ENCODE measurements at regions not wholly inside any gene's neighbourhood (a gene's known extent, or its start where the extent isn't known, plus 50 kb on each side); places are given as distances from the start of the nearest gene placed in this dataset.

DNA sequence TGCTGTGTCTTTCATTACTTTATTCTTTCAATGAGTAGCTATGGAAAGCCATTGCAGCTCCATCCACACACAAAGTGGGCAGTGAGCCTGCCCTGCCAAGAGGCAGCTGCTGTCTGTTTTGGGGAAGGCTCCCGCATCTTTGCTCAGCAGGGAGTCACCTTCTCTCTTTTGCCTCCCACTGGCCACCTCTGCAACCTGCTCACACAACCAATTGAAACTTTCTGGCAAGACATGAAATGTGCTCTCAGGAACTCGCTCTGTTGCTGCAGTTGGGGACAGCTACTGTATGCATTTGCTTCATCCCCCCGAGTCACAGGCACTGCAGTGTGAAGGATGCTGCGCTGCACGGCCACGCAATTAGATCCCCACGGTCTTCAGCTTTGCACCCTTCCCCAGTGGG, 244.8 kb upstream of the NFE2L3 start:
- H3K4me1 ChIP-seq: no peaks in the 10 kb centered on the region
- H3K36me3 ChIP-seq: no peaks in the 10 kb centered on the region
- no peaks in the 10 kb centered on the region for H3K9me3 ChIP-seq
- no peak for DNase-seq (ENCODE audit: low spot score in 2 of 2)
- peaks cover 0 to 8% of the 10 kb centered on the region in 2 donors for H3K27me3 ChIP-seq
- TF ChIP-seq EP300 (IDR thresholded peaks at IDR 0.05) (no peak), POLR2A (IDR thresholded peaks at IDR 0.05) (no peak)
- TF ChIP-seq, protein P1, sequence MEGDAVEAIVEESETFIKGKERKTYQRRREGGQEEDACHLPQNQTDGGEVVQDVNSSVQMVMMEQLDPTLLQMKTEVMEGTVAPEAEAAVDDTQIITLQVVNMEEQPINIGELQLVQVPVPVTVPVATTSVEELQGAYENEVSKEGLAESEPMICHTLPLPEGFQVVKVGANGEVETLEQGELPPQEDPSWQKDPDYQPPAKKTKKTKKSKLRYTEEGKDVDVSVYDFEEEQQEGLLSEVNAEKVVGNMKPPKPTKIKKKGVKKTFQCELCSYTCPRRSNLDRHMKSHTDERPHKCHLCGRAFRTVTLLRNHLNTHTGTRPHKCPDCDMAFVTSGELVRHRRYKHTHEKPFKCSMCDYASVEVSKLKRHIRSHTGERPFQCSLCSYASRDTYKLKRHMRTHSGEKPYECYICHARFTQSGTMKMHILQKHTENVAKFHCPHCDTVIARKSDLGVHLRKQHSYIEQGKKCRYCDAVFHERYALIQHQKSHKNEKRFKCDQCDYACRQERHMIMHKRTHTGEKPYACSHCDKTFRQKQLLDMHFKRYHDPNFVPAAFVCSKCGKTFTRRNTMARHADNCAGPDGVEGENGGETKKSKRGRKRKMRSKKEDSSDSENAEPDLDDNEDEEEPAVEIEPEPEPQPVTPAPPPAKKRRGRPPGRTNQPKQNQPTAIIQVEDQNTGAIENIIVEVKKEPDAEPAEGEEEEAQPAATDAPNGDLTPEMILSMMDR (IDR thresholded peaks at IDR 0.05): no peak
- H3K27ac ChIP-seq: no peak overlapping the region
- 81 to 86% methylated on average over 7 of the region's 7 CpGs for WGBS, 2 donors
- no peak overlapping the region for H3K4me3 ChIP-seq

DNA sequence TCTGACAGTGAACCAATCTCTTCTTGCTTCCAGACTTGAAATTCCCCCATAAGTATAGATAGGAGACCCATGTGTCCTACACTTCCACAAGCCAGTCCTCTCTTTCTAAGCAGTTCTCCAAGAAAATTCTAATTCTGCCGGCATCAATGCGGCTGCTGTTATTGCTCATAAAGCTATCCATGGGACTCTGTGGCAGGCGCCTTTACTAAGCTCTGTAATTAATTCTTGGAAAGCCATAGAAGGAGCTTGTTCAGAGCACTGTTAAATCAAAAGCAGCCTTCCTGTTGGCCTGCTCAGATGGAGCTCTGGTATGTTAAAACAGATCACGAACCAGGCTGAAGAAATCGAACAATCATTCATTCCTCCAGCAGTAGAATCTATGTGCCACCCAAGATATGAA, 244.3 kb upstream of the NFE2L3 start:
- Histone ChIP-seq H3K27me3 (peaks cover 0 to 8% of the 10 kb centered on the region in 2 donors), H3K9me3 (no peaks in the 10 kb centered on the region), H3K4me1 (no peaks in the 10 kb centered on the region), H3K4me3 (no peak overlapping the region), H3K27ac (no peak overlapping the region), H3K36me3 (no peaks in the 10 kb centered on the region)
- TF ChIP-seq POLR2A (IDR thresholded peaks at IDR 0.05) (no peak), EP300 (IDR thresholded peaks at IDR 0.05) (no peak)
- TF ChIP-seq, protein P1 (IDR thresholded peaks at IDR 0.05): no peak
- DNase-seq (ENCODE audit: low spot score in 2 of 2): no peak
- 76 to 77% methylated on average over 5 of the region's 5 CpGs for WGBS, 2 donors

DNA sequence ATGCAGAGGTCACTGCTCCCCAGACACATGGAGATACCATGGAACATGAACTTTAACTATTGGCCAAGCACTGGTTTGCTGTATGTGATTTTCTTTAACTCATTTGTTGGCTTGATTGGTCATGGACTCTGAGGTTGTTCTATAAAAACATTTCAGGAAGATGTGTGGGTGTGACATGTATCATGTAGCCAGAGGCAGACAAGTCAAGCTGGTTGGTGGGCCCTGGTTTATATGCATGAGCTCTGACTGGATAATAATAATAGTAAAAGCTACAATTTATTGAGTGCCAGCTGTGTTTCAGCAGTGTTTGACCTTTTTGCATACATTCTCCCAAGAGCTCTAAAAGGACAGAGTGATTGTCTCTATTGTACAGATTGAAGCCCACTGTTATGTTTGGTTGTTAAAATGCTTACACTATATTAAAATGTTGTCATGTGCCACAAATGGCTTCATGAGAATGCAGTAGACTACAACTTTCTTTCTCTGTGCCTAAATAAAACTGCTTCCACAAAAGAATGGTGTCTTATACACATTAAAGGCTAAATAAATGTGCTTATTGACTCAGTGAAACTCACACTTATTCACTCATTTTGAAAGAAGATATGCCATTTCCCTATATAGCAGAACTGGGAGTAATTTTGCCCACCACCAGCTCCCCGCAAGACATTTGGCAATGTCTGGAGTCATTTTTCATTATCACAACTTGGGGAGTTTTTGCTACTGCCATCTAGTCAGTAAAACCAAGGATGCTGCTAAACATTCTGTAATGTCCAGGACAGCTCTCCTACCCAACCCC, 243.6 kb upstream of the NFE2L3 start:
- Histone ChIP-seq H3K27ac (no peak overlapping the region), H3K4me3 (no peak overlapping the region), H3K4me1 (no peaks in the 10 kb centered on the region), H3K36me3 (no peaks in the 10 kb centered on the region), H3K9me3 (no peaks in the 10 kb centered on the region), H3K27me3 (peaks cover 0 to 8% of the 10 kb centered on the region in 2 donors)
- DNase-seq (ENCODE audit: low spot score in 2 of 2): no peak
- TF ChIP-seq, protein P1 (IDR thresholded peaks at IDR 0.05): no peak
- TF ChIP-seq EP300 (IDR thresholded peaks at IDR 0.05): no peak
- no peak for TF ChIP-seq POLR2A (IDR thresholded peaks at IDR 0.05)
- WGBS, 2 donors: 79 to 97% methylated on average over 1 of the region's 1 CpG

DNA sequence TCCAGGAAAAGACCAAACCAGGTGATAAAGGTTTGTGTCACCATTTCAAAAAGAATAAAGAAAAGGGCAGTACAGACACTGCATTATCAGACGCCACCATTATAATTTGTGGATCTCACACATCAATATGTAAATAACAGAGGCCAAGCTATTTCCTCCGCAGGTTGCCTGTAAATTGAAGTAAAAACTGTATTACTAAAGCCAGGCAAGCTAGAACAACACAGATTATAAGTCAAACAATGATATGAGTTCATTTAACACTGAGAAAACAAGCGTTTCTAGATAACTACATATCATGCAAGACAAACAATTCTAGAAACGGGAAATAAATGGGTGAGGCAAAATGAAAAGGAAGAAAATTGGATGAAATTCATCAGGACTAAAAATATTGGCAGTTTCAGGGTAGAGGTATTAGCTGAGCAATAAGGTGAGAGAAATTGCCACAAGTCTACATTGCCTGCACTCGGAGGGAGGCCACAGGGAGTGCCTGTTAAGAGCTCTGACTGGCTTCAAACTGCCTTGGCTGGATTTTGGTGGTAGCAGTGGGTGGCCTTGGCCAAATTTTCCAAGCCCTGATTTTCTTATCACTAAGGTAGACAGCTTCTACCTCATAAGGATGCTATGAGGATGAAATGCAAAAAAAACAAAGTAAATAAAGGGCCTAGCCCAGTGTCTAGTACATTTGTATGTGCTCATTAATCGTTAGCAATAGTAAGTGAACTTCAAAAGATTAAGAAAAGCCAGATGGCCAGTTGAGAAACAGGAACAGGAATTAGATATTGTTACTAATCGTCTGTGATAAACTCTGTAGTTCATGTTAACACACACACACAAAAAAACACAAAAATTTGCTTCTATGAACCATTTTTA, 240.0 kb upstream of the NFE2L3 start:
- Histone ChIP-seq H3K4me1 (no peaks in the 10 kb centered on the region), H3K27me3 (peaks cover 0 to 18% of the 10 kb centered on the region in 2 donors), H3K4me3 (no peak overlapping the region), H3K27ac (no peak overlapping the region), H3K36me3 (no peaks in the 10 kb centered on the region), H3K9me3 (no peaks in the 10 kb centered on the region)
- no peak for TF ChIP-seq POLR2A (IDR thresholded peaks at IDR 0.05)
- TF ChIP-seq, protein P1 (IDR thresholded peaks at IDR 0.05): no peak
- no peak for TF ChIP-seq EP300 (IDR thresholded peaks at IDR 0.05)
- DNase-seq (ENCODE audit: low spot score in 2 of 2): no peak
- WGBS, 2 donors: 71 to 80% methylated on average over 7 of the region's 7 CpGs
